ENCODE measurements at regions not wholly inside any gene's neighbourhood (a gene's known extent, or its start where the extent isn't known, plus 50 kb on each side); places are given as distances from the start of the nearest gene placed in this dataset.

- DNase-seq = no peak
Observed at GRCh38 chr3:117133066-117133465, 423.5 kb downstream of the TUSC7 start.

- DNase-seq = no peak
Observed at GRCh38 chr3:117135207-117135606, 425.6 kb downstream of the TUSC7 start.

- no peak for DNase-seq
Observed at GRCh38 chr3:117136003-117136402, 426.4 kb downstream of the TUSC7 start.

GRCh38 chr3:117137065-117137464 lies 427.5 kb downstream of the TUSC7 start:
- DNase-seq = no peak

- no peak for DNase-seq
Observed at GRCh38 chr3:117139681-117140080, 430.1 kb downstream of the TUSC7 start.

- peak; percentile 2 for DNase-seq
Observed at GRCh38 chr3:117141812-117142211, 432.2 kb downstream of the TUSC7 start.

GRCh38 chr3:117144853-117145252 lies 435.3 kb downstream of the TUSC7 start:
- DNase-seq = no peak

GRCh38 chr3:117145677-117146076 lies 436.1 kb downstream of the TUSC7 start:
- DNase-seq = no peak

GRCh38 chr3:117146571-117146970 lies 437.0 kb downstream of the TUSC7 start:
- no peak for DNase-seq

- no peak for DNase-seq
Observed at GRCh38 chr3:117149584-117149983, 440.0 kb downstream of the TUSC7 start.

GRCh38 chr3:117150628-117151027 lies 441.0 kb downstream of the TUSC7 start:
- no peak for DNase-seq

GRCh38 chr3:117160176-117160575 lies 450.6 kb downstream of the TUSC7 start:
- DNase-seq = no peak

- no peak for DNase-seq
Observed at GRCh38 chr3:117161816-117162215, 452.2 kb downstream of the TUSC7 start.

- DNase-seq = no peak
Observed at GRCh38 chr3:117165176-117165575, 455.6 kb downstream of the TUSC7 start.

GRCh38 chr3:117165601-117166051 lies 456.0 kb downstream of the TUSC7 start:
- DNase-seq = no peak

- DNase-seq = no peak
Observed at GRCh38 chr3:117168896-117169295, 459.3 kb downstream of the TUSC7 start.

- DNase-seq = no peak
Observed at GRCh38 chr3:117170094-117170493, 460.5 kb downstream of the TUSC7 start.

- no peak for DNase-seq
Observed at GRCh38 chr3:117171124-117171523, 461.5 kb downstream of the TUSC7 start.

GRCh38 chr3:117172426-117172825 lies 462.8 kb downstream of the TUSC7 start:
- DNase-seq = no peak

- no peak for DNase-seq
Observed at GRCh38 chr3:117181222-117181621, 471.6 kb downstream of the TUSC7 start.

- no peak for DNase-seq
Observed at GRCh38 chr3:117184574-117184973, 475.0 kb downstream of the TUSC7 start.

GRCh38 chr3:117191245-117191644 lies 481.7 kb downstream of the TUSC7 start:
- no peak for DNase-seq

GRCh38 chr3:117192888-117193287 lies 483.3 kb downstream of the TUSC7 start:
- no peak for DNase-seq

GRCh38 chr3:117193390-117193789 lies 483.8 kb downstream of the TUSC7 start:
- DNase-seq = no peak

GRCh38 chr3:117195034-117195433 lies 485.5 kb downstream of the TUSC7 start:
- DNase-seq = no peak

GRCh38 chr3:117200962-117201361 lies 491.4 kb downstream of the TUSC7 start:
- DNase-seq = no peak

Data from NCI-H748 treated with DMSO at 0.1 percent for 48 hours (cell line).